GM21576 (cell line): ENCODE measurements at regions not wholly inside any gene's neighbourhood (a gene's known extent, or its start where the extent isn't known, plus 50 kb on each side); places are given as distances from the start of the nearest gene placed in this dataset.

Experiments used
- ATAC-seq: cut with Tn5 transposase; IDR thresholded peaks from one replicate; pipeline ENCODE4 v1.9.1; 2021; ENCODE audit warnings: mild to moderate bottlenecking, moderate library complexity; ENCODE audit not compliant: unreplicated experiment

- no peak for ATAC-seq
These were observed 174.9 kb downstream of the QDPR start for GRCh38 chr4:17336986-17337385.

DNA sequence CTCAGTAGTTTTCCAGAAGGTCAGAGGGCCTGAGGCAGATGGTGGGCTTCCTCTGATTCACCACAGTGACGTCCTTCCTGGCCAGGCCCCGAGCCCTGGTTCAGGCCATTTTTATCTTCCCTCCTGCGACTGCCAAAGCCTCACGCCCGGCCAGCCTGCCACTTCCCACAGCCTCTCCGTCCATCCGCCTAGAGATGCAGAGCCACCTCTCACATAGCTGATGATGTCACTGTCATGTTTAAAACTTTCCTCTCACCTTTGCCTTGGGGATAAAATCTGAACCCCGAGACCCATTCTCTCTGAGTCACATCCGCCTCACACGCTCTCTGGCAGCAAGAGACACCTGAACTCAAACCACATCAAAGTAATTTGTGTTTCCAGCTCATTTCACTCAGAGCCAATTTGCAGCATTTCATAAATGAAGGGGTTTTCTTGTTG, 175.3 kb downstream of the QDPR start:
- ATAC-seq: peak; percentile 89

- ATAC-seq: no peak
These were observed 175.8 kb downstream of the QDPR start for GRCh38 chr4:17336069-17336468.

- no peak for ATAC-seq
These were observed 176.5 kb downstream of the QDPR start for GRCh38 chr4:17335371-17335770.

GRCh38 chr4:17332478-17332877, 179.4 kb downstream of the QDPR start:
- ATAC-seq: no peak

DNA sequence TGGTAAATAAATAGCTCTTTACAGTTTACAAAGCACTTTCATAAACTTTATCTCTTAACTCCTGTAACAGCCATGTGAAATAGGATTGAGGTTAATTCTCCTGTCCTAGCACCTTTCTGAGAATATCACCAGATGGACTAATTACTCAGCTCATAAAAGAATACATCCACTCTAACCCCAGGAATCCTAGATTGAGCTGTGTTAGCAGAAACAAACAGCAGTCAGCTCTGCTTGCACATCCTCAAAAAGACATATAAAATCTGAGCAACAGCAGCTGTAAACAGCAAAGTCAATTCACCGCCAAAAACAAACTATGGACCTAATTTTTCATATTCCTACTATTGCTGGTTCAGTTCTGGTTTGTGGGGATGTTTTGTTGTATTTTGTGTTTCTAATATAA, 182.8 kb downstream of the QDPR start:
- ATAC-seq: no peak

- no peak for ATAC-seq
These were observed 183.6 kb downstream of the QDPR start for GRCh38 chr4:17328141-17328815.

- no peak for ATAC-seq
These were observed 184.3 kb downstream of the QDPR start for GRCh38 chr4:17327591-17327990.

DNA sequence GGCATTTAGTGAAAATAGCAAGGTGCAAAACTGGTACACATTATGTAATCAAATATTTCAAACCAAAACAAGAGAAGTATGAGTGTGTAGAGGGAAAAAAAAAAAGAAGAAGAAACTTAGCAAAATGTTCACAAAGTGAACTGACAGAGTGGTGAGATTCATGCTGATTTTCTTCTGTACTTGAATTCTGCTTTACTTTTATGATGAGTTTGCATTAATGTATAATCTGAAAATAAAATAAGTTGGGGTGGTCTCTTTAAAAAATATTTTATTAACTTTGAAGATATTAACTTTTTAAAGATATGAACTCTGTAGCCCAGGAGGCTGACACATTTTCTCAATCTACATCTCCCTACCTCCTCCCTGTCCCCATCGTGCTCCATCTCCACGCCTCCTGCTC, 185.1 kb downstream of the QDPR start:
- no peak for ATAC-seq

GRCh38 chr4:17325098-17325497, 186.8 kb downstream of the QDPR start:
- no peak for ATAC-seq

DNA sequence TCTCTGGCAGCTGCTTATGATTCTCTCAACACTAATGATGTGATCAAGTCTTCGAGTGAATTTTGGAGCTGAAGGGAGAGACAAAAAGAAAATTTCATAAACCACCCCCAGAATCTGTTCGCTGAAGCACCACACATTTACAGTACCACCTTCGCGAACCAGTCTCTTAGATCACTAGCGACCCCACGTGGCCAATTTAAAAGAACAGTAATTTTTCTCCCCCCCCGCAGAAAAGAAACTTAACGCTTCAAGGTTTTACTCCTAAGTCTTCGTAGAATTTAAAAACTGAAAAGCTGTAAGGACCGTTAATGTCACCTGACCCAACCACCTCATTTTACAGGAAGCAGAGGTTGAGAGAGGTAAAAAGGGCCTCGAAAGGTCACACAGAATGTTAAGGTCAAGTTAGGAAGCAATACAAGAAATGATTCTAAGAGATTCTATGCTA, 187.5 kb downstream of the QDPR start:
- no peak for ATAC-seq

GRCh38 chr4:17323554-17324385, 188.1 kb downstream of the QDPR start:
- no peak for ATAC-seq

- ATAC-seq: no peak
These were observed 189.4 kb downstream of the QDPR start for GRCh38 chr4:17322514-17322913.

- no peak for ATAC-seq
These were observed 191.8 kb downstream of the QDPR start for GRCh38 chr4:17320046-17320445.

GRCh38 chr4:17317526-17317925, 194.4 kb downstream of the QDPR start:
- no peak for ATAC-seq

GRCh38 chr4:17316566-17316965, 195.3 kb downstream of the QDPR start:
- no peak for ATAC-seq

DNA sequence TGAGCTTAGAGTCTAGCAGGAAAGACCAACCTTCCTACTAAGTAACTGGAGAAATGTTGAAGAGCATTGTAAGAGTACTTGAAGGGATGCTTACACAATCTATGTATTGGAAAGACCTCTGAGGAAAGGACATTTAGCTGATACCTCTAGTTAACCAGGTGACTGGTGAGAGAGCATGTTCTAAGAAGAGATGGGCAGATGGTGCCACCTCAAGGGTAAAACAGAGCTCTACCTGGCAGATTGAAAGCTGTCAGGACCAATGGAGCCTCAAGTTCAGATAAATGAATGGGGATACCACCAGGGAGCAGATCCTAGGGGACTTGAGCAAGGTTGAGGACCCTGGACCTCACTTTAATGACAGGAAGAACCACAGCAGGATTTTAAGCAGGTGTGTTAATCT, 196.4 kb downstream of the QDPR start:
- no peak for ATAC-seq

GRCh38 chr4:17313194-17313593, 198.7 kb downstream of the QDPR start:
- no peak for ATAC-seq

DNA sequence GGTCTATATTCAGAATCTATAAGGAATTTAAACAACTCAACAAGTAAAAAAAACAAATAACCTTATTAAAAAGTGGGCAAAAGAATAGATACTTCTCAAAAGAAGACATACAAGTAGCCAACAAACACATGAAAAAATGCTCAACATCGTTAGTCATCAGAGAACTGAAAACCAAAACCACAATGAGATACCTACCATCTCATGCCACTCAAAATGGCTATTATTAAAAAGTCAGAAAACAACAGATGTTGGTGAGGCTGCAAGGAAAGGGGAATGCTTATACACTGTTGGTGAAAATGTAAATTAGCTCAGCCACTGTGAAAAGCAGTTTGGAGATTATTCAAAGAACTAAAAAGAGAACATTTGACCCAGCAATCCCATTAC, 201.6 kb downstream of the QDPR start:
- ATAC-seq: no peak

DNA sequence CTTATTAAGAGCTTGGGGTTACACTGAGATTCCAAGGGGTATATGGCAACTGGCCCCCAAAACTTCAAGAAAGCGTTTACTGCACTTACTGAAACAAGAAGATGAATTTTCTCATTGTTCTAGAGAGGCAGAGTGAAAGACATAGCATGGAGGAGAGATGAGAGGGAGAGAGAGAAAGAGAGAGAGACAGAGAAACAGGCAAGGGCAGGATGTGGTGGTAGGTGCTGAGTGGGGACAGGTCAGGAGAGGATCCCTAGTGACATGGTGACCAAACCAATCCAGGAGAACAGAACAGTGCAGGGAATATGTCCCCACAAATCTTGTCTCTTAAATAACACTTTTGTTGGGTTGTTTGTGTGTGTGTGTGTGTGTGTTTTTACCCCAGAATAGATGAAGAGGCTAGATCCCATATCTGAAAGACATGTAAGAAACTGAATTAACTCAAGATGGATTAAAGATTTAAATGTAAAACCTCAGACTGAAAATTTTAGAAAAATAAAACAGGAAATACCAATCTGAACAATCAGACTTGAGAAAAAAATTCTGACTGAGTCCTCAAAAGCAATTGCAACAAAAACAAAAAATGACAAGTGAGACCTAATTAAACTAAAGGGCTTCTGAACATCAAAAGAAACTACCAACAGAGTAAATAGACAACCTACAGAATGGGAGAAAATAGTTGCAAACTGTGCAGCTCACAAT, 202.2 kb downstream of the QDPR start:
- ATAC-seq: no peak

GRCh38 chr4:17301869-17302268, 210.0 kb downstream of the QDPR start:
- no peak for ATAC-seq

DNA sequence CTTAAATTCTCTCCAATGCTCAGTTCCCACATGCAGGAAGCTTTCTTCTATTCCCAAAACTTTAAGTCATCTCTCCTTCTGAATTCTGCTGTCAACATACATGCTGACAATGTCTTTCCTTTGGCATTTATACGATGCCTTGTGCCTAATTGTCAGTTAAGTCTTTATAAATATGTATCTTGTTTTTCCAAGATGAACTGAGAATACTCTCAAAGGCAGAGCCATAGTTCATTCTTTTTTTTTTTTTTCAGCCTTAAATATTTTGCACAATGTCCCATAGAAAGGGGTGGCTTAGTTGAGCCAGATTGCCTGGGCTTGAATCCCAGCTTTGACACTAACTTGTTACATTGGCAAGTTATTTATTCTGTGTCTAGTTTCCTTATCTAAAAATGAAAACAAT, 210.6 kb downstream of the QDPR start:
- no peak for ATAC-seq
